BJ (cell line): ENCODE measurements at regions not wholly inside any gene's neighbourhood (a gene's known extent, or its start where the extent isn't known, plus 50 kb on each side); places are given as distances from the start of the nearest gene placed in this dataset.
"Not testable (repeated sequence)": the region's sequence is repeated elsewhere in the genome, so short reads cannot be mapped to it uniquely, and the experiment has no call there.

Experiments
- CTCF ChIA-PET: fragments of 350-600 bp; formaldehyde crosslinking; extraction: SDS; loops from one replicate; lab custom pipeline; 2021; ENCODE audit warnings: antibody characterized with exemption, inconsistent platforms; lab: Yijun Ruan, JAX
- POLR2A ChIA-PET: fragments of 300-600 bp; sonication (Branson Sonifier 250); formaldehyde crosslinking; extraction: SDS; loops from one replicate; lab custom pipeline; 2021; ENCODE audit warnings: antibody characterized with exemption; lab: Charles Lee
- DNase-seq: peaks from one replicate; pipeline ENCODE4 v3.0.0-alpha.2; 2011; ENCODE audit warnings: low read depth
- H3K27me3 ChIP-seq: 2 replicates; pipeline ENCODE4 v1.6.0; 2011; ENCODE audit warnings: low read length; ENCODE audit not compliant: control insufficient read depth, insufficient read depth
- H3K36me3 ChIP-seq: 2 replicates; pipeline ENCODE4 v1.5.1; 2011; ENCODE audit warnings: low read length; ENCODE audit not compliant: control insufficient read depth, insufficient read depth
- H3K4me3 ChIP-seq: 2 replicates; pipeline ENCODE4 v1.5.1; 2011; ENCODE audit warnings: low read depth, mild to moderate bottlenecking, control low read depth, low read length
- TF ChIP-seq, protein P1 (sequence below): IDR thresholded peaks from 2 replicates; pipeline ENCODE4 v1.5.1; 2011; ENCODE audit warnings: low read depth, mild to moderate bottlenecking, control low read depth, inconsistent platforms, low read length, moderate library complexity; ENCODE audit not compliant: insufficient read depth

DNA sequence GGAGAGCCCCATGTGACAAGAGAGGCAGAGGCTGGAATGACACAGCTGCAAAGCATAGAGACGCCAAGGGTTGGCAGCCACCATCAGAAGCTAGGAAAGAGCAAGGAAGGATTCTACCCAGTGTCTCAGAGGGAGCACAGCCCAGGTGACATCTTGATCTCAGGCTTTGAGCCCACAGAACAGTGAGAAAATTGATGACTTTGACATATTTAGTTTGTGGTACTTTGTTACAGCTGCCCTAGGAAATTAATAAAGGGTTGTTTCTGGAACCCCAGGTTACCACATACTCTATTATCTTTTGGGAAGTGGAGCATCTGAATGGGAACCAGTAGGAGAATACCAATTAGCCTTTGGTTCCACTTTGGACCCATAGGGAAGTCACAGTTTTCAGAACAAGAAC, 231.7 kb downstream of the ZNF621 start:
- TF ChIP-seq, protein P1, sequence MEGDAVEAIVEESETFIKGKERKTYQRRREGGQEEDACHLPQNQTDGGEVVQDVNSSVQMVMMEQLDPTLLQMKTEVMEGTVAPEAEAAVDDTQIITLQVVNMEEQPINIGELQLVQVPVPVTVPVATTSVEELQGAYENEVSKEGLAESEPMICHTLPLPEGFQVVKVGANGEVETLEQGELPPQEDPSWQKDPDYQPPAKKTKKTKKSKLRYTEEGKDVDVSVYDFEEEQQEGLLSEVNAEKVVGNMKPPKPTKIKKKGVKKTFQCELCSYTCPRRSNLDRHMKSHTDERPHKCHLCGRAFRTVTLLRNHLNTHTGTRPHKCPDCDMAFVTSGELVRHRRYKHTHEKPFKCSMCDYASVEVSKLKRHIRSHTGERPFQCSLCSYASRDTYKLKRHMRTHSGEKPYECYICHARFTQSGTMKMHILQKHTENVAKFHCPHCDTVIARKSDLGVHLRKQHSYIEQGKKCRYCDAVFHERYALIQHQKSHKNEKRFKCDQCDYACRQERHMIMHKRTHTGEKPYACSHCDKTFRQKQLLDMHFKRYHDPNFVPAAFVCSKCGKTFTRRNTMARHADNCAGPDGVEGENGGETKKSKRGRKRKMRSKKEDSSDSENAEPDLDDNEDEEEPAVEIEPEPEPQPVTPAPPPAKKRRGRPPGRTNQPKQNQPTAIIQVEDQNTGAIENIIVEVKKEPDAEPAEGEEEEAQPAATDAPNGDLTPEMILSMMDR, result no peak
- CTCF ChIA-PET, result interaction anchor here (1.4 kb wide), 1 partner anchor 10 kb away, joined by 3 read pairs; no protein-coding TSS in a partner anchor
- Histone ChIP-seq H3K27me3 (no peaks in the 10 kb centered on the region), H3K4me3 (no peak overlapping the region), H3K36me3 (no peaks in the 10 kb centered on the region)
- POLR2A ChIA-PET, result no interaction called here
- DNase-seq, result no peak

DNA sequence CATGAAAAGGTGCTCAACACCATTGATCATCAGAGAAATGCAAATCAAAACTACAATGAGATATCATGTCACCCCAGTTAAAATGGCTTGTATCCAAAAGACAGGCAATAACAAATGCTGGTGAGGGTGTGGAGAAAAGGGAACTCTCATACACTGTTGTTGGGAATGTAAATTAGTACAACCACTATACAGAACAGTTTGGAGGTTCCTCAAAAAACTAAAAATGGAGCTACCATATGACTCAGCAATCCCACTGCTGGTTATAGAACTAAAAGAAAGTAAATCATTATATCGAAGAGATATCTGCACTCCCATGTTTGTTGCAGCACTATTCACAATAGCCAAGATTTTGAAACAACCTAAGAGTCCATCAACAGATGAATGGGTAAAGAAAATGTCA, 238.0 kb downstream of the ZNF621 start:
- H3K27me3 ChIP-seq, POLR2A ChIA-PET, H3K4me3 ChIP-seq, CTCF ChIA-PET, DNase-seq, H3K36me3 ChIP-seq: not testable (repeated sequence)

DNA sequence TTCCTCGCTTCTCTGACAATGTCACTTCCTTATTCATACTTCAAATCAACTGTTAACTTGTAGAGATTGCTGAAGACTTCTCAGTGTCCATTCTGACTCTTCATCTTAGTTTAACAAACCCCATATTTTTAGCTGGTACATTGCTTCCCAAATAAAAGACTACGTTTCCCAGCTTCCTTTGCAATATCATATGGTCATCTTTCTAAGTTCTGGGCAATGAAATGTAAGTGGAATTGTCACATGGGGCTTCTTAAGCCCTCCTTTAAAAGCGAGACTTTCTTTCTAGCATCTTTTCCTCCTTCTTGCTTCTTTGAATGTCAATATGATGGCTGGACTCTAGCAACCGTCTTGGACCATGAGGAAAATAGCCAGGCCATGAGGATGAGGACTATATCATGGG, 239.0 kb downstream of the ZNF621 start:
- TF ChIP-seq, protein P1, result no peak
- no peak for DNase-seq
- no peaks in the 10 kb centered on the region for H3K27me3 ChIP-seq
- ChIA-PET POLR2A (no interaction called here), CTCF (no interaction called here)
- H3K36me3 ChIP-seq, result no peaks in the 10 kb centered on the region
- no peak overlapping the region for H3K4me3 ChIP-seq

DNA sequence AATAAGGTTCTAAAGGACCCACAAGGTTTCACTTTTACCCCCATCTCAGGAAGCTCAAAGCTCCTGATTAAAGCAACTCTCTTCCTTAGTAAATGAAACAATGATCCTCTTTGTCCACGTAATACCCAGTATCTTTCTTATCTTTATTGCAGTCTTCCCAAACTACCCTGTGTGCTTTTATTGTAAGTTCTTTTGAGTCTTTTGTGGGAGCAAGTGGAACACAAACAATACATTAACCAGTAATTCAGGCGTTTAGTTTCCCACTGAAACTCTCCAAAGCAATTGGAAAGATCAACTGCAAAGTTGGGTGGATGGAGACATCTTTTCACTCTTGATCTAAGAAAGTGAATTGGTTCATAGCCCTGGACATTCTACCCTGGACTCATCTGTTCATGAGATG, 240.0 kb downstream of the ZNF621 start:
- Histone ChIP-seq H3K27me3 (no peaks in the 10 kb centered on the region), H3K4me3 (no peak overlapping the region), H3K36me3 (no peaks in the 10 kb centered on the region)
- TF ChIP-seq, protein P1, result no peak
- ChIA-PET CTCF (no interaction called here), POLR2A (no interaction called here)
- DNase-seq, result no peak

DNA sequence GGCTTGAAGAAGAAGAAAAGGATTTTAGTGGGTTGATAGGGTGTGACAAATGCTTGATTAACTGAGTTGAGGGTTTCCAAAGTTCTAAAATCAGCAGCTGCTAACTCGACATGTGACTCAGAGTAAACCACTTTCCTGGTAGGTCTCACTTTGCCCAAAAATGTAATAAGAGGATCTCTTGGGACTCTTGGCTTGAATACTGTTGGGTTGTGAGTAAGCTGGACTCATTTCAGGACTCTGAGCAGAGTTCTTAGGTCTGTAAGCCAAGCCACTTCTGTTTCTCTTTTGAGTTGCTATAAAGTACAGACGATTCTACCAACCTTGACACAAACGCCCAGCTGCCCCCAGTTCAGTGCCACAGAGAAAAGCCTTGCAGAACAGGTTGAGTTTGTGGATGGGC, 241.1 kb downstream of the ZNF621 start:
- Histone ChIP-seq H3K27me3 (no peaks in the 10 kb centered on the region), H3K4me3 (no peak overlapping the region), H3K36me3 (no peaks in the 10 kb centered on the region)
- POLR2A ChIA-PET, result no interaction called here
- no peak for DNase-seq
- CTCF ChIA-PET, result interaction anchor here (1.5 kb wide), 1 partner anchor 9 kb away, joined by 3 read pairs; no protein-coding TSS in a partner anchor
- TF ChIP-seq, protein P1, result no peak

DNA sequence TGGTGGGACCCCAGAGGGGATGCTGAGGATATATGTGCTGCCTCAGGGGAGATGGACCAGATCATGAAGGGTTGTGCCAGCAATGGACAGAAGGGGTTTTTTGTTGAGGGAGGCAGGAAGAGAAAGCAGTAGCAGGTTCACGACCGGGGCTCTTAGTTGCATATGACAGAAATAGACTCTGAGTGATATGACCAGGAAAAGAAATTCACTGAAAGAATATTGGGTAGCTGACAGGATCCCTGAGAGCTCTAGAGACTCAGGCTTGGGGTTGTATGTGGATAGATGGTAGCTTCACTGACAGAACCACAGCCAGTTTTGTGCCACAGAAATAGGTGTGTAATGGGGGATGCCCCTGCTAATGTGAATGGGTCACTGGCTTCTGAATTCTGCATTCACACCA, 241.6 kb downstream of the ZNF621 start:
- Histone ChIP-seq H3K36me3 (no peaks in the 10 kb centered on the region), H3K4me3 (no peak overlapping the region), H3K27me3 (no peaks in the 10 kb centered on the region)
- POLR2A ChIA-PET, result no interaction called here
- TF ChIP-seq, protein P1, result no peak
- CTCF ChIA-PET, result interaction anchor here (0.6 to 1.5 kb wide), 2 partner anchors 10 to 101 kb away, joined by 3 read pairs; no protein-coding TSS in a partner anchor
- DNase-seq, result no peak
